HuH-7 (cell line): ENCODE measurements at regions not wholly inside any gene's neighbourhood (a gene's known extent, or its start where the extent isn't known, plus 50 kb on each side); places are given as distances from the start of the nearest gene placed in this dataset.
"Not testable (repeated sequence)": the region's sequence is repeated elsewhere in the genome, so short reads cannot be mapped to it uniquely, and the experiment has no call there.

Source experiments
- DNase-seq: peaks from one replicate; pipeline ENCODE4 v3.0.0; 2011; ENCODE audit warnings: low spot score

DNA sequence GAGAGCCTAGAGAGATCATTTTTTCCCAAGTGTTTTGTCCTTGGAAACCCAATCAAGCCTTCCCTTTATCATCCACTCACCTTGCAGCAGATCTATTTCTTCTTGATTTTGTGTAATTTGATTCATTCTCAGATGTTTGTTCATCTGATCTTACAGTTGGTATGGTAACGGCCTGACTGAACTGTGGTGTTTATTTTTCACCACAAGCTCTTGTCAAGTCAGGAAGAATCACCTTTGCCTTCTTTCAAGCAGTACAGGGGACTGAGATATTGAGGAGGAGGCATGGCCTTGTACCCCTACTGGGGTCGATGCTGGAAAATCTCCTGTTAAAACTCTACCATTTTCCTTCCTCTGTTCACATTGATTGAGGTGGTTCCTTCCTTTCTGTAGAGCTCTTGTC lies 361.4 kb upstream of the CFAP20DC start:
- no peak for DNase-seq

DNA sequence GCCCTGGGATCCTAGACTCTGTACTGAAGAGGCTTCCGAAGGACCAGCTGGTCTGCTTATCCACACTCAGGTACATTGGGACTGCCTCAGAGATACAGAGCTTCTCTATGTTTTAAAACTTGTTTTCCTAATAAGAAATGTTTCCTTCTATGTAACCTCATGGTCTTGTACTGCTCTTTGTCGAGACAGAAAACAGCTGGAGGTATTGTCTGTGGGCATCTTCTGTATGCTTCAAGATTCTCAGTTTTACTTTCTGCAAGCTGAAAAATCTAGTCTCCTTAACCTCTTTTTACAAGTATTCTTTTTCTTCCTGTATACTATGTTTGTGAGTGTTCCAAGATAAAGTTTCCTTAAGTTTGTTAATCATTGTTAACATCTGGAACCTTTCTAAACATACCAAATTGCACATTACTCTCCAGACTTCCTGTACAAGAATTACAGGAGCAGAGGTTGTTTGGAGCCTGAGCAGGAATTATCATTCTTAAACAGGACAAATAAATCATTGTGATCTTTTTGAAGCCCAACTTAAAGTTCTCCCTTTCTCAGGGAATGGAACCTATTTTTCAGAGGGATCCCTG lies 358.3 kb upstream of the CFAP20DC start:
- no peak for DNase-seq

DNA sequence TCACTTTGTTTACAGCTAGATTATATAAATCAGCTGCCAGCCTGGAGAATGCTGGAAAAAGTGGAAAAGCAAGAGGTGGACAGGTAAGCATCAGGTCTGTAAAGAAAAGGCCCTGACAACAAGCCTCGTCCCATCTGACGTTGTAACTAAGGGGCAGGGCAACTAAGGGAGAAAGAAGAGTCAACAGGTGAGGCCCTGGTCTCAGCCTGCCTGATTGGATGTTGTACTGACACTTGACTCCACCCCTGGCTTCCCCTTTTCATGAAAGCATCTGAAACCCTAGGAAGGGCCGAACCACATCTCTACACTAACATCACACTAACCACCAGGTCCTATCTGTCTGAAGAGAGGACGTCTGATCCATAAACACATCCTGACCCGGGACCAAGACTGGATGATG lies 357.6 kb upstream of the CFAP20DC start:
- DNase-seq: no peak

DNA sequence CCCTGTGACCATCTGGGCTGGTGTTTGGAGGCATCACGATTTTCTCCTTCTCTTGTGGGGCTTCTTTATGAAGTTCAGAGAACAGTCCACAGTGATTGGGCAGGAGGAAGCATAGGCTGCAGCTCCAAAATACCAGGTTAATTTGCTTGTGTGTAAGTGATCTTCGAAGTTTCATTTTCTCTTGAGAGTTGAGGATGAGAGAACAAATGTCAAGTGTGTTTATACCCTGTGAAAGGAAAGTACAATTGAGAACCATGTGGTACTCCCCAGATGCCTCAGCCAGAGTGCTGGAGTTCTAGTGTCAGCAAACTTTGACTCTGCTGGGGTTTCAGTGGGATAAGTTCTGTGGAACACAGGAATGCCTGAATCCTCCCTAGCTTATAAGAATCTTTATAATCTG lies 357.1 kb upstream of the CFAP20DC start:
- DNase-seq: no peak

DNA sequence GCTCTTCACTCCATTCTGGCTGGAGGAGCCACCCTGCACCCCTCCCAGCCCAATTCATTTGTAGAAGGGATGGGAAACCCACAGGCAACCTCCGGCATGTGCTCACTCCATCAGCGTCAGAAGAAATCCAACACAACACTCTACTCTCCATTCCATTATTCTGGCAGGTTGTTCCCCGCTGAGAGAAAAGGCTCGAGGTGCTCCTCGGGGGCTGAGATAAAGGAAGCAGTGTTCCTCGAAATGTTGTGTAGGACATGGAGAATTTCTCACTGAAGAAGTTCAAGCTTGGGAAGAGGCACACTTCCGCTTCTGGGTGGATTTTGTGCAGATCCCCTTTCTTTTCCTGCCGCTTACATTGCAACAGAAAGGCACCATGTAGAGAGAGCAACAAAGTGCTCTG lies 355.0 kb upstream of the CFAP20DC start:
- no peak for DNase-seq

DNA sequence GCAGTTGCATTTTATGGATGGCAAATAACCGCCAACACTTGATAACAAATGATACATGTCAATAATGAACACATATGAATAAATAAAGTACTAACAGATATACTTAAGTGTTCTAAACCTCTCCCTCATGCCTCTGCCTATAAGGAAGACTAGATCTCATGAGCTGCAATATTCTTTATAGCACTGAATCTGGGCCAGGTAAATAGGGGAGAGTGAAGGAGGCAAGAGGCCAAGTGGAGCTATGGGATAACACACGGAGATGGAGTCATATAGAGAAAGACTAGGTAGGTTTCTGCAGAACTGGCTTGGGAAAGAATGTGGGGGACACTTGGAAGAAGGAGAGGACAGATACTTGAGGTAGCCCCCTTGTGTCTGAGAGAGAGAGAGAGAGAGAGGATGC lies 354.2 kb upstream of the CFAP20DC start:
- DNase-seq: no peak

DNA sequence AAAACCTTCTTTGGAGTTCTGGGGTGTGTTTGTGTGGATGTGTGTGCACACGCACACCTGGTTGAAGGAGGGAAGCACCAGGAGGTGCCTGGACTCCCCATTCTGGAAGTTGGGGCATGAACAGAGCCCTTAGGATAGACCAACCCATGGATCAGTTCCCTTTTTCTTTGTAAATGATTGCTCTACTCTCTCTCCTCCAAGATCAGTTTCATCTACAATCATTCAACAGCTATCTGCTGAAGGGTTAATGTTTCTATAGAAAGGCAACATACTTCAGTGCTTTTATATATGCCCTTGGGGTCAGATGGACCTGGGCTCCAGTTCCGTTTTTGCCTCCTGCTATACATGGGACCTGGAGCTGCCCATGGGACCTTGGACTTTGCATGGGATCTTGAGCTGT lies 352.1 kb upstream of the CFAP20DC start:
- no peak for DNase-seq

DNA sequence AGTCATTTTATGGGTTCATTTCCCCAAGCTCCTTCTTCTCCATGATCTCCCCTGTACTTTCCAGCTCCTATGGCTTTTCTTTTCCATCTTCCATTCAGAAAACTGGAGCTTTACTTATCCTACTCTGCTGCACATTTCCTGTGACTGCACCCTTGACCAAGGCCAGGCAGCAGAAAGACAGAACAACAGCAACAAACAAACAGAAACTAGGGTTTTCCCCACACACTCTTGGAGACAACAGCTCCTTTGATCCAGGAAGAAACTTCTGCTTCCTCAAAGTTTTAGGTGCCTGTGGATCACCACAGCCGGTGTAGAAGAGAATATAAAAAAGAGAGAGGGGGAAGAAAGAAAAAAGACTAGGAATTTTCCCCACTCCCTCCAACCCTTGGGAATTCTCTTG lies 342.3 kb upstream of the CFAP20DC start:
- no peak for DNase-seq

DNA sequence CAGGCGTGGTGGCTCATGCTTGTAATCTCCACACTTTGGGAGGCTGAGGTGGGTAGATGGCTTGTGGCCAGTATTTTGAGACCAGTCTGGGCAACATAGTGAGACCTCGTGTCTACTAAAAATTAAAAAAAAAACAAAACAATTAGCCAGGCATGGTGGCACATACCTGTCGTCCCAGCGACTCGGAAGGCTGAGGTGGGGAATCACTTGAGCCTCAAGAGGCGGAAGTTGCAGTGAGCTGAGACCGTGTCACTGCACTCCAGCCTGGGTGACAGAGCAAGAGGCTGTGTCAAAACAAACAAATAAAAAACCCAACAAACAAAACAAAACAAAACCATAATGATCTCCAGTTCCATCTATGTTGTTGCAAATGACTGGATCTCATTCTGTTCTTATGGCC lies 341.3 kb upstream of the CFAP20DC start:
- DNase-seq: no peak

DNA sequence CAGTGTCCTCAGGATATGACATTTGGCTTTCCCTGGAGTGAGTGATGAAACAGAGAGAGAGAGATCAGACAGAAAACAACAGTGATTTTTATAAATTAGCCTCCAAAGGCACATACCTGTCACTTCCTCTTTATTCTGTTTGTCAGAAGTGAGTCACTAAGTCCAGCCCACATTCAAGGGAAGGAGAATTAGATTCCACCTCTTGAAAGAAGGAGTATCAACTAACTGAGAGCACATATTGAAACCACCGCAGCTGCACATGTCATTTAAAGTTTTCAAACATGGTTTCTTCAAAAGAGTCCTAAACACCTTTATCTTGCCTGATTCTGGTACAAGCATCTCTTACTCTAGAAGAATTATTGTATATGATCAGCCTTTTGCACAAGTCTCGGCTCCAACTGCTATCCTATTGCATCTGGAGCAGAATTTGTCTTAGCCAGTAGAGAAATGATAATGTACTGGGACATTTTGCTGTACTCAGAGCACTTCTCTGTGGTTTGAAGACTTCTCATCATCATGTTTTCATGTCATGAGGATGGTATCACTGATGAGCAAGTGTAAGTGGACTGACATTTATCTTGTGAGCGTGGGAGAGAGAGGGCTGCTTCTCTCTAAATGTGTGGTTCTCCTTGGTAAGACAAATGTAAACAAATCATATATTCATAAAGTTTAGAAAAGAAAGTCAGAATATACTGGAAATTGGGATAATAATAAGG lies 338.9 kb upstream of the CFAP20DC start:
- no peak for DNase-seq

DNA sequence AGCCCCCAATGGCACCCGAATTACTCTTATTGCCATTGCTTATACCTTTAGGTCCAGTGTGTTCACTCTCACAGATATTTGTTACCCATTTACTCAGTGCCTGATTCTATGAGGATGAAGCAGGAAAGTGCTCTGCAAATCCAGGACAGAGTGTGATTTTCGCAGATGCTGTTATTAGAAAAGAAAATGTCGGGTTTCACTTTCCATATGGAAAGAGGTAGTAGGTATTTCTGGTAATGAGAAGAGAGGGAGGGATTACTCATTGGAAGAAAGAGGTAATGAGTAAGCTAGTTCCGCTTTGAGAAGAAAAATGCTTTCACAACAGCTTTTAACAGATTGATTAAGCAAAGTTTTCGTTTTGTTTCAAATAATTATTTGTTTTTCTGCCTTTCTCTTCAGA lies 336.3 kb upstream of the CFAP20DC start:
- no peak for DNase-seq

DNA sequence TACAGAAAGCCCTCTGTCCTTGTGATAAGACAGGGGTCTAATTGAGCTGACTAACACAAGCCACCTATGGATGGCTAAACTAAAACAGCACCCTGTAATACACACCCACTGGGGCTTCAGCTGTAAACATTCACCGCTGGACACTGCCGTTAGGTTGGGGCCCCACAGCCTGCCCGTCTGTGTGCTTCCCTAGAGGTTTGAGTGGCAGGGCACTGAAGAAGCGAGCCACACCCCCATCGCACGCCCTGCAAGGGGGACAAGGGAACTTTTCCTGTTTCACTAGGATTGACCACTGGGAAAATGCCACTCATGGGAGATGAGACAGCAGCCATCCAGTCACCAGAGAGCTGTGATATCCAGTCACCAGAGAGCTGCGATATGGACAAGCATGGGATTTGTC lies 335.7 kb upstream of the CFAP20DC start:
- no peak for DNase-seq

DNA sequence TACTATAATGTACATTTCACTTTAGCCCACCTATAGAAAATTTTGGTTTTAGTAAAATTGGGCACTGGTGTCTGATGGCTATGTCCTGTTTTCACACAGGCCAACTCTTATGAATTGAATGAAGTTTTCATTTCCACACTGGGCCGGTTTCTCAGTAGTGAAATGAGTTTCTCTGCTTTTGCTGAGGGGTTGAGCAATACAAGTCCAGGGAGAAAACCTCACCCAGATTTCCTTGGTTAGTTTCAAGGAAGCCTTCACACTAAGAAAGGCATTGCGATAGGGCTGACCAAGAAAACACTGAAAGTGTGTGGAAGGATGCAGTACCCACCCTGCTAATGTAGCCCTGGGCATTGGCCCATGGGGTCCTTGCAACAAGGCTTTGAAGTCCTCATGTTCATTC lies 331.5 kb upstream of the CFAP20DC start:
- no peak for DNase-seq

DNA sequence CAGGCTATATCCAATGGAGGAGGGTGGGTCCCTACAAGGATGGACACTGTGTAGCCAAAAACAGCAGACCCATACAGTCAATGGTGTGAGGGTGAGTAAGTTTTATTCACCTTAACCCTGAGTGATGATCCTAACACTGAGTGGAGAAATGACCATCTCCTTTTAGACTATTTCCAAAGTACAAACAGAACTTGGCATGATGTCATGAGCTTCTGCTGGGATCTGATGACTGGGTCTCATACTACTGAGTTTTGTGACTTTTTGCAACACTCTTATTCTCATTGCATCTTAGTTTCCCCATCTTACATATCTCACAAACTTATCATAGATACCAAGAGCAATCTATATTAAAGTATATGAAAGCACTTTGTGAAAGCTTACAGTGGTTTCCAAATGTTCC lies 330.3 kb upstream of the CFAP20DC start:
- no peak for DNase-seq

DNA sequence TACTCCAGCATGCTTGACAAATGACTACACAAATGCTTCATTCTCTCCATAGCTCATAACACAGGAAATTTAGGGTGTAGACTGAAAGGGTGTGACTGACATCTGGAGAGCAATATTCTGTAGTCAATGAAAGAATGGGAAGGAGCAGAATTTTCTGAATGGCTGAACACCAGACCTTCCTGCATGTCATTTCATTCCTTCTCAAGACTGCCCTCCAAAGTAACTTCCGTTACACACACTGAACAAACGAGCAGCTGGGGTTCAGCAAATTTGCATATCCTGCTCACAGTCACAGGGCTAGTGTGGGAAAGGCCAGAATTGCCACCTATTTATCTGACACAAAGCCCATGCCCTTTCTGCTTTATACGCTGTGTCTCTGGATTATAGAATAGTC lies 325.0 kb upstream of the CFAP20DC start:
- no peak for DNase-seq

DNA sequence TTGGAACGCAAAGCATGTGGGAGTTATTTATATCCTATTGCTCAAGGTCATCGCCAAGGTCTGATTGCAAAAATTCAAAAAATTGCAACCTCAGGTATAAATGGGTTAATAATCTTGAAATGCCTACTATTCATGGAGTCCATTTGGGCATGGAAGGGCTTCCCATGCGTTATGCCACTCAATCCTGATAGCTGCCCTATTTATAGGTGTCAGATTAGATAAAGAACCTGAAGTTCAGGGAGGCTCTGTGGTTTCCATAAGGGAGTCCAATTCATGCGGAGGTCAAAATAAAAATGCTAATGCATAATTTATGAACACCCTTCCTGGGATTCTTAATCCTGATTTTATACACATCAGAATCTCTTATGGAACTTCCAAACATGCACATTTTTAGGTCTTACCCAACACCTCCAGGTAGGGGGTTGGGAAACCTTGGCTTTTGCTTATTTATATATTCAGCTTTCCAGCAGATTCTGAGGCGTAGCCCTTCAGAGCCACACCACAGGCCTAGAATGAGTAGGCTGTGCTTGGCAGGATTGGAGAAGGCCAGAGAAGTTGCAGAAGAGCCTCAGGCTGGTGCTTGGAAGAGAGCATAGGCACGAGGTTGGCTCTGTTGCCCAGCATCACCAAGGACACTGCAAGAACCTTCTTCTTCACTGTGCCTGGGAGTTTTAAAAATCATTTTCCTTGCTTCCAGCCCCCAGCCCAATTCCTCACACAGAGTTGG lies 324.4 kb upstream of the CFAP20DC start:
- DNase-seq: no peak

DNA sequence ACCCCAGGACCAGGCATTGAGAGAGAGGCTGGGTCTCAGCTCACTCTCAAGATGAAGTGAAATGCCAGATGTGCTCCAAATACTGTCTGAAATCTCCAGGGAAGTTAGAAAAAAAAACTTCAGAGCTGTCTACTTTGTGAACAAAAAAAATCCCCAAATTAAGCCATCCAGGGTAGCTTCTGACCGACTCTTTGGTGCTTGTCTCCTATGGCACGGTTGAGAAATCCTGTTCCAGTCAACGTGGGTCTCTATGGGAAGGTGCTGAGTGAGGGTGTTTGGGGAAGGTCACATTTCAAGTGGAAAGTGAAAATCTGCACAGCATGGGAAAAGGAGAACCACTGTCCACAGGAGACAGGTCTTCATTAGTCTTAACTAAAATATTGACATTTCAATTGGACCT lies 322.5 kb upstream of the CFAP20DC start:
- no peak for DNase-seq

DNA sequence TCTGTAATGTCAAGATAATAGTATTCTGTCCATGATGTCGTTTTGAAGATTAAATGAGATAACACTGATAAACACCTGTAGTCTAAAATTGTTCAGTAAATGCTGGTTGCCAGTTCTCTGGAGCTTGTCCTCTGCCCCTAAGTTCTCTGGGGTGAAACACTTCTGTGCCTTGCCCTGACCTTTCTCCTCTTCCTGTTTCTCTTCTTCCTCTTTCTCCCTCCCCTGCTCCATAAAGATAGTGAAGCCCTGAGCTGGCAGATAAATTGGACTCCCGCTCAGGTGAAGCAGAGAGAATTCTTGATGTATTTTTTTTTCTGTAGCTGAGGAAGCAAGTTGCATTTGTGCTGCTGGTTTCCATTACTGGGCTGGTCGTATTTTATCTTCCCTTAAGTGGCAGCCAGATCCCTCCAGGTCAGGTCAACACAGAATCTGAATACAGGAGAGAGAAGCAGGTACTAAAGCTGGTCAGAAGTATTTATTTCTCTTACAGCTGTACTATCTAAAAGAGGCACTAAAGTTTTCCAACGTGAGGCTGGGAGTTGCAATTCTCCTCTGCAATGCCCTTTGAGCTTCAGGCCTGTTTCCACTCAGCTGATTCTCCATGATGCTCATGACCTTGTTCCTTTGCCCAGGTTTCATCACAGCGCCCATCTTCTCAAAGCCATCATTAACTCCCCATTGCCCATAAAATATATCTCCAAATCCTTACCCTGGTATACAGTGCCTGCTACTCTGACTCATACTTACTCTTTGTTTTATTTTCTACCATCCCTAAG lies 319.3 kb upstream of the CFAP20DC start:
- DNase-seq: no peak

DNA sequence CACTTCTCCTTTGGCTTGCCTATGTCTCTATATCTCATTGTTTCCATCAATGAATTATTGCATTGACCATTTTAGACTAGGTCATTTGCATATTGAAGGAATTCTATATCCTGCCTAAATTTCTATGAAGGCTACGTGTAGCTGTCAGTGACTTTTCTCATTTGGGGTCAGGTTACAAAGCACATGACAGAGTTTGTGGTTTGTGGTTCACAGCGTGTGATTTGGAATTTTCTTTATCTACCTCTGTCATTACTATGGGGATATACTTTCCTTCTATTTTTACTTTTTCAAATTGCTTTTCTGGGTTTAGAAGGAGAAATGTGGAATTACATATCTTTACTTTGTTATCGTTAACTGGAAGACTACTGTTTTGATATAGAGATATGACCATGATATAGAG lies 317.3 kb upstream of the CFAP20DC start:
- DNase-seq: no peak

DNA sequence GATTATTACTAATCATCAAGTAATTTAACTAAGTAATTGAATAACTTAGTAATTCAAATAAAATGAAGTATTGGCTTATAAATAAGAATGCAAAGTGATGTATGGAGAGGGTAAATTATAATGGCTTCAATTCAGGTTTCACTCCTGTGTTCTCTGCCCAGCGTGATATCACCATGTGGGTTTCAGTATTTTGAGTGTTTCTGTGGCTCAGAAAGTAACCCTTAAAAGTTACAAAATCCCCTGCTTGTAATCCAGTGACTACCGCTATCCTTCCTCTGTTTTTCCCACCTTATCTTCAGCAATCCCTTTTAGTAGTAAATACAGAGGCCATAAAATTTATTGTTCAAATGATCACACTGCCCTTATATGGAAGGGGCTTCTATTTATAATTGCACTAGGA lies 316.4 kb upstream of the CFAP20DC start:
- DNase-seq: no peak

DNA sequence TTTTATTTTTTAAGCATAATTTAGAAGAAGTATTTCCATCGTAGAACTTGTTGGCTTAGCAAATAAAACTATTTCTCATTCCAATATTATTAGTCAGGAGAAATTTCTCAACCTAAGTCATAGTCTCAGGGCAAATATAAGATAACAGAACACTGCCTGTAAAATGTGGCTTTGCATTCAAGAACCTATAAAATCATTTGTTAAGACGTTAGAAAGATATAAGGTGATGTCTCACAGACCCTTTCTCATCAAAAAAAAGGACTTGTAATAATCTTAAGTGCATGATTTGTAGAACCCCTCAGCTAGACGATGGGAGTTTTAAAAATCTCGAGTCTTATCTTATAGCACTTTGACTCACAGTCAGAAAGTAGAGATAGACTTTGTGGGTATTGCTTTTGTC lies 314.7 kb upstream of the CFAP20DC start:
- DNase-seq: no peak

DNA sequence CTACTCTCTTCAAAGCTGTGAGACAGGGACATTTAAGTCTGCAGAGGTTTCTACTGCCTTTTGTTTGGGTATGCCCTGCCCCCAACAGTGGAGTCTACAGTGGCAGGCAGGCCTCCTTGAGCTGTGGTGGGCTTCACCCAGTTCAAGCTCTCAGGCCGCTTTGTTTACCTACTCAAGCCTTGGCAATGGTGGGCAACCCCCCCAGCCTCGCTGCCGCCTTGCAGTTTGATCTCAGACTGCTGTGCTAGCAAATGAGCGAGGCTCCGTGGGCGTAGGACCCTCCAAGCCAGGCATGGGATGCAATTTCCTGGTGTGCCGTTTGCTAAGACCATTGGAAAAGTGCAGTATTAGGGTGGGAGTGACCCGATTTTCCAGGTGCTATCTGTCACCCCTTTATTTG lies 310.5 kb upstream of the CFAP20DC start:
- DNase-seq: not testable (repeated sequence)

DNA sequence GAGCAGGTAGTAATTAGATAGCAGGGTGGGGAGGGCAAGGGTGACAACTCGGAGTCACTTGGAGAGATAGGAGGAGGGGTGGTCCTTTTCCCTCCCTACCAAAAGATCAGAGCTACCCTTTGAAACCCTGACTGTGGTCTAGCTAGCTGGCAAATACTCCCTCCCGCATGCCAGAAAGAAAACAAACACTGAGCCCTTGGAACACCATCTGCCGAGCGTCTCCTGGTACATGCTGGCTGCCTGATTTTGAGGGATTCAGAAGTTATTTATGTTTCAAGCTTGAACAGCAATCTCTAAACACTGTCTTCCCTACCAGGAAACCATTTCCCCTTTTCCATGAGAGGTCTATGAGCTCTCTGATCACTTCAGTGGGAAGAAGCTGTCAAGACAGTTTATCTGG lies 291.6 kb upstream of the CFAP20DC start:
- no peak for DNase-seq
